SK-N-SH (cell line): ENCODE measurements at regions not wholly inside any gene's neighbourhood (a gene's known extent, or its start where the extent isn't known, plus 50 kb on each side); places are given as distances from the start of the nearest gene placed in this dataset.

Source experiments
- EP300 ChIP-seq, 2 experiments: IDR thresholded peaks; 2 replicates each; pipeline versions ENCODE4 v1.4.0 to v1.6.1; 2012; ENCODE audit warnings: borderline replicate concordance in 1 of 2, low read depth in 1 of 2, low read length in 1 of 2
- GABPA ChIP-seq: IDR thresholded peaks from 2 replicates; pipeline ENCODE4 v1.4.0; 2012; ENCODE audit warnings: low read depth, mild to moderate bottlenecking
- POLR2AphosphoS5 ChIP-seq: IDR thresholded peaks from 2 replicates; pipeline ENCODE4 v1.6.1; 2012; ENCODE audit warnings: low read depth, low read length
- RAD21 ChIP-seq: IDR thresholded peaks from 2 replicates; pipeline ENCODE4 v1.6.1; 2012; ENCODE audit warnings: mild to moderate bottlenecking, low read length
- RCOR1 ChIP-seq: fragments of 150-350 bp; IDR thresholded peaks from 2 replicates; pipeline ENCODE4 v1.6.1; 2017; ENCODE audit warnings: antibody characterized with exemption, low read length
- TAF1 ChIP-seq: IDR thresholded peaks from 2 replicates; pipeline ENCODE4 v1.6.1; 2012; ENCODE audit warnings: low read depth, mild to moderate bottlenecking, low read length, moderate library complexity, borderline replicate concordance
- TCF12 ChIP-seq: IDR thresholded peaks from 2 replicates; pipeline ENCODE4 v1.4.0; 2012
- YY1 ChIP-seq: IDR thresholded peaks from 2 replicates; pipeline ENCODE4 v1.4.0; 2012; ENCODE audit warnings: low read depth, mild to moderate bottlenecking
- TF ChIP-seq, protein P1 (sequence below): fragments of 200-600 bp; sonication (generic); IDR thresholded peaks from 2 replicates; pipeline ENCODE4 v1.6.1; 2017; ENCODE audit warnings: antibody characterized with exemption, mild to moderate bottlenecking, moderate library complexity
- TF ChIP-seq, protein P2 (sequence below): IDR thresholded peaks from 2 replicates; pipeline ENCODE4 v1.6.1; 2012; ENCODE audit warnings: mild to moderate bottlenecking, low read depth, low read length, moderate library complexity
- TF ChIP-seq, protein P3 (sequence below): IDR thresholded peaks from 2 replicates; pipeline ENCODE4 v1.4.0; 2012; ENCODE audit warnings: low read depth, borderline replicate concordance
- TF ChIP-seq, protein P4 (sequence below): IDR thresholded peaks from 2 replicates; pipeline ENCODE4 v1.4.0; 2012; ENCODE audit warnings: low read depth, borderline replicate concordance
- TF ChIP-seq, protein P5 (sequence below): IDR thresholded peaks from 2 replicates; pipeline ENCODE4 v1.4.0; 2012; ENCODE audit warnings: low read depth

DNA sequence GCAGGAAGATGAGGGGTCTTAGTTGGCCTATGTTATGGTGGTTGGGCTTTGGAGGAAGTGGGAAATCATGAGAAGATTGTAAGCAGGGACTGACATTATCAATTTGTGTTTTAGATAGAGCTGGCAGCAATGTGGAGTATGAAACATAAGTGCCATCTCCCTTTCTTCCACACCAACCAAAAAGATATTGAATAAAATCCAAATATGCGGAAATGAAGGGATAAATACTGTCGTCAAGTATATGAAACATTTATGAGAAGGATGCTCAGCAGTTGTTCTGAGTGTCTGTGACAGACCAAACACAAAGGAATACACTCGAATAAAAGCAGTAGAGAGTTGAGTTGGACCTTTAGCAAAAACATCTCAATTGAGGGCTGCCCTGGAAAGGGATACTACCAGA lies 1090.0 kb upstream of the ZEB2 start:
- TF ChIP-seq POLR2AphosphoS5 (no peak), GABPA (no peak), TAF1 (no peak), YY1 (no peak), TCF12 (no peak), RCOR1 (no peak), EP300 (IDR thresholded peaks at IDR 0.05; ENCODE audit: borderline replicate concordance in 1 of 2, low read depth in 1 of 2, low read length in 1 of 2) (no peak), RAD21 (no peak)
- TF ChIP-seq, protein P1, sequence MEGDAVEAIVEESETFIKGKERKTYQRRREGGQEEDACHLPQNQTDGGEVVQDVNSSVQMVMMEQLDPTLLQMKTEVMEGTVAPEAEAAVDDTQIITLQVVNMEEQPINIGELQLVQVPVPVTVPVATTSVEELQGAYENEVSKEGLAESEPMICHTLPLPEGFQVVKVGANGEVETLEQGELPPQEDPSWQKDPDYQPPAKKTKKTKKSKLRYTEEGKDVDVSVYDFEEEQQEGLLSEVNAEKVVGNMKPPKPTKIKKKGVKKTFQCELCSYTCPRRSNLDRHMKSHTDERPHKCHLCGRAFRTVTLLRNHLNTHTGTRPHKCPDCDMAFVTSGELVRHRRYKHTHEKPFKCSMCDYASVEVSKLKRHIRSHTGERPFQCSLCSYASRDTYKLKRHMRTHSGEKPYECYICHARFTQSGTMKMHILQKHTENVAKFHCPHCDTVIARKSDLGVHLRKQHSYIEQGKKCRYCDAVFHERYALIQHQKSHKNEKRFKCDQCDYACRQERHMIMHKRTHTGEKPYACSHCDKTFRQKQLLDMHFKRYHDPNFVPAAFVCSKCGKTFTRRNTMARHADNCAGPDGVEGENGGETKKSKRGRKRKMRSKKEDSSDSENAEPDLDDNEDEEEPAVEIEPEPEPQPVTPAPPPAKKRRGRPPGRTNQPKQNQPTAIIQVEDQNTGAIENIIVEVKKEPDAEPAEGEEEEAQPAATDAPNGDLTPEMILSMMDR: no peak
- TF ChIP-seq, protein P2, sequence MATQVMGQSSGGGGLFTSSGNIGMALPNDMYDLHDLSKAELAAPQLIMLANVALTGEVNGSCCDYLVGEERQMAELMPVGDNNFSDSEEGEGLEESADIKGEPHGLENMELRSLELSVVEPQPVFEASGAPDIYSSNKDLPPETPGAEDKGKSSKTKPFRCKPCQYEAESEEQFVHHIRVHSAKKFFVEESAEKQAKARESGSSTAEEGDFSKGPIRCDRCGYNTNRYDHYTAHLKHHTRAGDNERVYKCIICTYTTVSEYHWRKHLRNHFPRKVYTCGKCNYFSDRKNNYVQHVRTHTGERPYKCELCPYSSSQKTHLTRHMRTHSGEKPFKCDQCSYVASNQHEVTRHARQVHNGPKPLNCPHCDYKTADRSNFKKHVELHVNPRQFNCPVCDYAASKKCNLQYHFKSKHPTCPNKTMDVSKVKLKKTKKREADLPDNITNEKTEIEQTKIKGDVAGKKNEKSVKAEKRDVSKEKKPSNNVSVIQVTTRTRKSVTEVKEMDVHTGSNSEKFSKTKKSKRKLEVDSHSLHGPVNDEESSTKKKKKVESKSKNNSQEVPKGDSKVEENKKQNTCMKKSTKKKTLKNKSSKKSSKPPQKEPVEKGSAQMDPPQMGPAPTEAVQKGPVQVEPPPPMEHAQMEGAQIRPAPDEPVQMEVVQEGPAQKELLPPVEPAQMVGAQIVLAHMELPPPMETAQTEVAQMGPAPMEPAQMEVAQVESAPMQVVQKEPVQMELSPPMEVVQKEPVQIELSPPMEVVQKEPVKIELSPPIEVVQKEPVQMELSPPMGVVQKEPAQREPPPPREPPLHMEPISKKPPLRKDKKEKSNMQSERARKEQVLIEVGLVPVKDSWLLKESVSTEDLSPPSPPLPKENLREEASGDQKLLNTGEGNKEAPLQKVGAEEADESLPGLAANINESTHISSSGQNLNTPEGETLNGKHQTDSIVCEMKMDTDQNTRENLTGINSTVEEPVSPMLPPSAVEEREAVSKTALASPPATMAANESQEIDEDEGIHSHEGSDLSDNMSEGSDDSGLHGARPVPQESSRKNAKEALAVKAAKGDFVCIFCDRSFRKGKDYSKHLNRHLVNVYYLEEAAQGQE: no peak
- TF ChIP-seq, protein P3, sequence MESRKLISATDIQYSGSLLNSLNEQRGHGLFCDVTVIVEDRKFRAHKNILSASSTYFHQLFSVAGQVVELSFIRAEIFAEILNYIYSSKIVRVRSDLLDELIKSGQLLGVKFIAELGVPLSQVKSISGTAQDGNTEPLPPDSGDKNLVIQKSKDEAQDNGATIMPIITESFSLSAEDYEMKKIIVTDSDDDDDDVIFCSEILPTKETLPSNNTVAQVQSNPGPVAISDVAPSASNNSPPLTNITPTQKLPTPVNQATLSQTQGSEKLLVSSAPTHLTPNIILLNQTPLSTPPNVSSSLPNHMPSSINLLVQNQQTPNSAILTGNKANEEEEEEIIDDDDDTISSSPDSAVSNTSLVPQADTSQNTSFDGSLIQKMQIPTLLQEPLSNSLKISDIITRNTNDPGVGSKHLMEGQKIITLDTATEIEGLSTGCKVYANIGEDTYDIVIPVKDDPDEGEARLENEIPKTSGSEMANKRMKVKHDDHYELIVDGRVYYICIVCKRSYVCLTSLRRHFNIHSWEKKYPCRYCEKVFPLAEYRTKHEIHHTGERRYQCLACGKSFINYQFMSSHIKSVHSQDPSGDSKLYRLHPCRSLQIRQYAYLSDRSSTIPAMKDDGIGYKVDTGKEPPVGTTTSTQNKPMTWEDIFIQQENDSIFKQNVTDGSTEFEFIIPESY: no peak
- TF ChIP-seq, protein P4, sequence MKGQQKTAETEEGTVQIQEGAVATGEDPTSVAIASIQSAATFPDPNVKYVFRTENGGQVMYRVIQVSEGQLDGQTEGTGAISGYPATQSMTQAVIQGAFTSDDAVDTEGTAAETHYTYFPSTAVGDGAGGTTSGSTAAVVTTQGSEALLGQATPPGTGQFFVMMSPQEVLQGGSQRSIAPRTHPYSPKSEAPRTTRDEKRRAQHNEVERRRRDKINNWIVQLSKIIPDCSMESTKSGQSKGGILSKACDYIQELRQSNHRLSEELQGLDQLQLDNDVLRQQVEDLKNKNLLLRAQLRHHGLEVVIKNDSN: no peak
- TF ChIP-seq, protein P5, sequence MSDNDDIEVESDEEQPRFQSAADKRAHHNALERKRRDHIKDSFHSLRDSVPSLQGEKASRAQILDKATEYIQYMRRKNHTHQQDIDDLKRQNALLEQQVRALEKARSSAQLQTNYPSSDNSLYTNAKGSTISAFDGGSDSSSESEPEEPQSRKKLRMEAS: no peak
